Chondrocyte (in vitro differentiated cells): ENCODE measurements at regions not wholly inside any gene's neighbourhood (a gene's known extent, or its start where the extent isn't known, plus 50 kb on each side); places are given as distances from the start of the nearest gene placed in this dataset.

Experiments used
- DNase-seq: peaks from one replicate; pipeline ENCODE4 v3.0.0; 2021; ENCODE audit warnings: mixed read lengths, low spot score
- H3K27ac Mint-ChIP-seq: one replicate; pipeline ENCODE4 v1.8.0; 2021; ENCODE audit warnings: mild to moderate bottlenecking, moderate library complexity, mixed read lengths; ENCODE audit not compliant: unreplicated experiment
- H3K27me3 Mint-ChIP-seq: 2 replicates; pipeline ENCODE4 v1.8.0; 2021; ENCODE audit warnings: low read depth, mixed read lengths
- H3K36me3 Mint-ChIP-seq: 2 replicates; pipeline ENCODE4 v1.8.0; 2021; ENCODE audit warnings: low read depth, mixed read lengths
- H3K4me1 Mint-ChIP-seq: 2 replicates; pipeline ENCODE4 v1.8.0; 2021; ENCODE audit warnings: low read depth, mild to moderate bottlenecking, mixed read lengths
- H3K4me3 Mint-ChIP-seq: one replicate; pipeline ENCODE4 v1.8.0; 2021; ENCODE audit warnings: mild to moderate bottlenecking, moderate library complexity, mixed read lengths; ENCODE audit not compliant: unreplicated experiment
- H3K9me3 Mint-ChIP-seq: 2 replicates; pipeline ENCODE4 v1.8.0; 2021; ENCODE audit warnings: low read depth, mixed read lengths
- TF ChIP-seq, protein P1 (sequence below): fragments of 200-600 bp; sonication (generic); IDR thresholded peaks from 2 replicates; pipeline ENCODE4 v1.5.0; 2021; ENCODE audit warnings: antibody characterized with exemption, mild to moderate bottlenecking, moderate library complexity

DNA sequence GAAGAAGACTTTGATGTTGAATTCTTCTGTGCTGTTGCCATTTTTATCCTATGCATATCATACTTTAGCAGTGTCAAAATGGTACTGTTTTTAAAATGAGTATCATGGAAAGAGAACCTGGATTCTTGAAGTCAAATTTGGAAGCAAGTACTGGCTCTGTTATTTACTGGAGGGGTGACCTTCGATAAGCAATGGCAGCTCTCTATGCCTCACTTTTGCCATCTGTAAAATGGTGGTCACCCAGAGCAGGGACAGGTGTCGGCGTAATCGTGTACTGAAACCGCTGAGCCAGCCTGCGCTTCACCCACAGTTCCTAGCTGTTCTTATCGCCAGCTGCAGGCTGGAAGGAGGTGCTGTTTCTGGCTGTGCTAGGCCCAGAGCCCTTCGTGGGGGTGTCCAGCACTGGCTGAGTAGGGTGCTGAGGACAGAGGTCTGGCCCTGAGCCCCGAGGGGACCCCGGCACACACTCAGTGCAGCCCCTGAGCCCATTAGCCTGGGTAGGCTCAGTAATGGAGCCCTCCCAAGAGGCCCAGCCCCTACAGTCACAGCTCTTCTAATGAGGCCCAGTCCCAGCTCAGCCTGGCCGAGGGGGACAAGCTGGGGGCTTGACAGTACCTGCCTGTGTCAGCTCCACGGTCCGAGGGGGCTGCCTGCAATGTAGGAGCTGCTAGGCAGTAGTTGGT lies 183.5 kb downstream of the PHETA1 start:
- H3K4me3 Mint-ChIP-seq, result no peak overlapping the region
- DNase-seq, result no peak
- H3K9me3 Mint-ChIP-seq, result peaks cover 12% of the 10 kb centered on the region
- no peak overlapping the region for H3K27ac Mint-ChIP-seq
- TF ChIP-seq, protein P1, sequence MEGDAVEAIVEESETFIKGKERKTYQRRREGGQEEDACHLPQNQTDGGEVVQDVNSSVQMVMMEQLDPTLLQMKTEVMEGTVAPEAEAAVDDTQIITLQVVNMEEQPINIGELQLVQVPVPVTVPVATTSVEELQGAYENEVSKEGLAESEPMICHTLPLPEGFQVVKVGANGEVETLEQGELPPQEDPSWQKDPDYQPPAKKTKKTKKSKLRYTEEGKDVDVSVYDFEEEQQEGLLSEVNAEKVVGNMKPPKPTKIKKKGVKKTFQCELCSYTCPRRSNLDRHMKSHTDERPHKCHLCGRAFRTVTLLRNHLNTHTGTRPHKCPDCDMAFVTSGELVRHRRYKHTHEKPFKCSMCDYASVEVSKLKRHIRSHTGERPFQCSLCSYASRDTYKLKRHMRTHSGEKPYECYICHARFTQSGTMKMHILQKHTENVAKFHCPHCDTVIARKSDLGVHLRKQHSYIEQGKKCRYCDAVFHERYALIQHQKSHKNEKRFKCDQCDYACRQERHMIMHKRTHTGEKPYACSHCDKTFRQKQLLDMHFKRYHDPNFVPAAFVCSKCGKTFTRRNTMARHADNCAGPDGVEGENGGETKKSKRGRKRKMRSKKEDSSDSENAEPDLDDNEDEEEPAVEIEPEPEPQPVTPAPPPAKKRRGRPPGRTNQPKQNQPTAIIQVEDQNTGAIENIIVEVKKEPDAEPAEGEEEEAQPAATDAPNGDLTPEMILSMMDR, result no peak
- no peaks in the 10 kb centered on the region for H3K36me3 Mint-ChIP-seq
- H3K27me3 Mint-ChIP-seq, result peaks cover 36% of the 10 kb centered on the region
- no peaks in the 10 kb centered on the region for H3K4me1 Mint-ChIP-seq

DNA sequence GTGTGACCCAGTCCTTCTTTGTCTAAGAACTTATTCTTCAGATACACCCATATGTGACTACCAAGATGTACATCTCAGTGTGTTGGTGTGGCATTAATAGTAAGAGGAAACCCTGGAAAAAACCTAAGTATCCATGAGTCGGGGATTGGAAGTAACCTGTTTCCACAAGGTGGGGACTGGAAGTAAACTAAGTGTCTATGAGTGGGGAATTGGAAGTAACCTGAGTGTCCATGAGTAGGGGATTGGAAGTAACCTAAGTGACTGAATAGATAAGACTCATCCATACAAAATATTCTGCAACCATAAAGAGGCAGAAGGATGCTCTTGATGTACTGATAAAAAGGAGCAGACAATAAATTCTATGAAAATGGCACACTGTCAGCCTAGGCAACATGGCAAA lies 184.7 kb downstream of the PHETA1 start:
- Mint-ChIP-seq H3K4me1 (no peaks in the 10 kb centered on the region), H3K36me3 (no peaks in the 10 kb centered on the region), H3K9me3 (peaks cover 5% of the 10 kb centered on the region), H3K27ac (no peak overlapping the region), H3K4me3 (no peak overlapping the region), H3K27me3 (peaks cover 31% of the 10 kb centered on the region)
- DNase-seq, result no peak
- TF ChIP-seq, protein P1, result no peak

DNA sequence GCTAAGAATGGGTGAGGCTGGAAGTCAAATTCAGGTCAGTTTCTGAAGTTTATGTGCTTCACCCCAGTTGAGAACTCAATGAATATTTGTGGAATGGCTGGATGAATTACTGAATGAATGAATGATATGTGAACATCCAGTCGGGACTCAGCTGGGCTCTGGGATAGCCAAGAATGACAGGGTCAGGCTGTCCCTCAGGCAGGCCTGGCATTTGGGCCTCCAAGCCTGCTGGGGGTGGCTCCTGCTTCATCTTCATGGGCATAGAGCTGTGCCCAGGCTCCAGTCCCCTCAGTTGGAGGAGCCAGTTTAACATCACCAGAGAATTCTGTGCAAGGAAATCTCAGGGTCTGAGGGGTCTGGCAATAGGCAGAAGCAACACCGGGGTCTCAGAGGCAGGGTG lies 185.8 kb downstream of the PHETA1 start:
- TF ChIP-seq, protein P1, result no peak
- Mint-ChIP-seq H3K36me3 (no peaks in the 10 kb centered on the region), H3K27ac (no peak overlapping the region), H3K9me3 (peaks cover 5% of the 10 kb centered on the region), H3K27me3 (peaks cover 27% of the 10 kb centered on the region), H3K4me1 (no peaks in the 10 kb centered on the region), H3K4me3 (no peak overlapping the region)
- no peak for DNase-seq

DNA sequence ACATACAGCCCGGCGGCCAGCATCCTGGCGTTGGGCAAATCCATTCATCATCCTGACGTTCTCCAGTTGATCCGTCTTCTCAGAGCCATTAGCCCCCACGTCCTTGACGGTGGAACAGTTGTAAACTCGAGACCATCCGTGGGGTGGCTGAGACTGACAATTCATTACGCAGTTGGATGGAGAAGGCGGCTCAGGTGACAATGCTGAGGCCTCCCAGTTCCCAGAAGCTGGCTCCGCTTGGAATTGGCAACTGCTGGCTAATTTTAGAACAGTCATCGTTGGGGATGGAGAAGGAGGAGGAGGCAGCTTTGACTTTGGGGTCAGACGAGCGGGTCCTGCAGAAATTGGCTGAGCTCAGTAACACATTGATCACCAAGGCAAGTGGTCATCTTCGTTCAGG lies 186.5 kb downstream of the PHETA1 start:
- TF ChIP-seq, protein P1, result no peak
- peaks cover 25% of the 10 kb centered on the region for H3K27me3 Mint-ChIP-seq
- no peak overlapping the region for H3K4me3 Mint-ChIP-seq

DNA sequence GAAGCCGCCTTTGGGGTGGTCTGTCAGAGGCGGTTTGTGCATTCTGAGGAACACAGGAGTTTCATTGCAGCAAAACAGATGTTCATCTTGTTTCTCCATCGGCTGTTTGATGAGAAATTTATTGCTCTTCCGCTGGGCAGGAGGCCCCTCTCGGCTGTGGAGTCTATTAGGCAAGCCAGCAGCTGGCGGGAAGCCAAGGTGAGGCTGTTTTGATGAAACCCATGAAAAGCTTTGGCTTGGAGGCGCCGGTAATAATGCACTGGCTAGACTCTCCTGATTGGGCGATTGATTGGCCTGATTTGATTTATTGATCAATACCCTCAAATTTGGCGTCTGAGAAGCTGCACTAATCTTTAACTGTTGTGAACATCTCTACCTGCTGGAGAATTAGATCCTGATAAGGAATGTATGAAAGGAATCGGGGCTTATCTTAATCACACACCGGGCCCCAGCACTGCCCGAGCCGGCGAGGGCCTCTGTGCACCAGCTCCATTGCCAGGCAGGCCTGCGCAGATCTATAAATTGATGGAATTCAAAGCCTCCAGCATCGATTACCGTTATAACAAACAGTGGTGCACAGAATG lies 187.7 kb downstream of the PHETA1 start:
- TF ChIP-seq, protein P1, result no peak
- Mint-ChIP-seq H3K9me3 (peaks cover 5% of the 10 kb centered on the region), H3K27ac (no peak overlapping the region), H3K4me1 (no peaks in the 10 kb centered on the region), H3K27me3 (peaks cover 31% of the 10 kb centered on the region), H3K4me3 (no peak overlapping the region), H3K36me3 (no peaks in the 10 kb centered on the region)
- DNase-seq, result no peak

More for the DNA sequence above, 186.5 kb downstream of the PHETA1 start:
- Mint-ChIP-seq H3K4me1 (no peaks in the 10 kb centered on the region), H3K9me3 (peaks cover 5% of the 10 kb centered on the region), H3K36me3 (no peaks in the 10 kb centered on the region), H3K27ac (no peak overlapping the region)
- DNase-seq, result no peak
